HL-60/S4 (cell line): ENCODE measurements at regions not wholly inside any gene's neighbourhood (a gene's known extent, or its start where the extent isn't known, plus 50 kb on each side); places are given as distances from the start of the nearest gene placed in this dataset.

Experiments used
- in situ Hi-C: fragments of 300-500 bp; cut with MboI; formaldehyde crosslinking; loops from 2 replicates; pipeline ENCODE4 v1.14.3; 2022; ENCODE audit warnings: low sequenced_read_pairs

- in situ Hi-C loops, result no loop called here
Observed at GRCh38 chr12:92539976-92540781, 162.6 kb upstream of the PLEKHG7 start.

DNA sequence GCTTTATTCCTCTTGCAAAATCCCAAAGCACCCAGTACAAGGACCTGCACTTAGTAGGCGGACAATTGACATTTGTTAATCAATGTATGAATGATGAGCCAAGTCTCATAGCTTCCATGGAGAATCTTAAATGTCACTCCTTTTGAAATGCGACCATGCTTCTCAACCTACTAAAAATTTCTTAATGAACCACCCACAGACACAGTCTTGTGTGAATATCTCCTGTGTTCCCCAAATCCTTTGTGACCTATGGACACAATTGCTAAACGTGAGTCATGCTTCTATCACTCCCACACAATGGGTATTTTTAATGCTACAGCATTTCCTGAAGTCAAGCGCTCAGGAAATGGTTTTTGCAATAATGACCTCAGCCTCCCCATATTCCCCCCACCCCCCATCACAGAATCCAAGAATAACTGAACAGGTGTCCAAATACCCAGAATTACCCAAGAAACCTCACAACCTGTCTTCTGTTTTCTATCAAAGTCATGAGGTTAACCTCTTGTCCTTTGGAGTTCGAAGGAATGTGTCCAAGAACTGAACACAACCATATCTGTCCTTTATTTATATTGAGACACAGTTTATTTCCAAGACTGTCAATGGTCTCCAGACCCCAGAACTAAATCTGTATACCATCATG, 163.6 kb upstream of the PLEKHG7 start:
- in situ Hi-C loops, result no loop called here

DNA sequence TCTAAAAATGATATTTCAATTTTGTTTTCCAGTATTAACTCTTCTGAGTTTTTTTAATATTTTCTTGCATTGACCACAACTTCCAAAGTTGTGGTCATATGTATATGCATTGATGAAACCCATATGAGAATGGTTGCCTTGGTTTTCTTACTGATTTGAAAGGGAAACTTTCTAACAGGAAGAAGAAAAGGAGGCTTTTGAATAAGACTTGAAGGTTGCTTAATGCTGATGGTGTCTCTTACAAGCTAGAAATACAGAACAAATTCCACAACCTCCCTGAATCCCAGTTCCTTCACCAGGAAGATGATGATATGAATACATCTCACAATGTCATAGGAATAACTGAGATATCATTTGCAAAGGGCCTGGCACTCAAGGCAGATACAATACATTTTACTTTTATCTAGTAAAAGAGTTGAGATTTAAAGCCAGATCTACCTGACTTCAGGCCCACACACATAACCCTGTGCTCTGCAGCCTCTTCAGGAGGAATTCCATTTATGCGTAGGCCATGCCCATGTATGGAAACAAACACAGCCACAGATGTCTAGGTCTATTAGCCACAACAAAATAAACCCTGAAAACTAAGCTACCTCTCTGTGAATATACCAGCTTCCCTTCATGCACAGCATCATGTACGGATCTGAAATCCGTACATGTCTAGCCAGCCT, 165.4 kb upstream of the PLEKHG7 start:
- in situ Hi-C loops, result no loop called here

- in situ Hi-C loops, result no loop called here
Observed at GRCh38 chr12:92535961-92536360, 166.8 kb upstream of the PLEKHG7 start.

GRCh38 chr12:92533280-92533890, 169.4 kb upstream of the PLEKHG7 start:
- in situ Hi-C loops, result no loop called here

DNA sequence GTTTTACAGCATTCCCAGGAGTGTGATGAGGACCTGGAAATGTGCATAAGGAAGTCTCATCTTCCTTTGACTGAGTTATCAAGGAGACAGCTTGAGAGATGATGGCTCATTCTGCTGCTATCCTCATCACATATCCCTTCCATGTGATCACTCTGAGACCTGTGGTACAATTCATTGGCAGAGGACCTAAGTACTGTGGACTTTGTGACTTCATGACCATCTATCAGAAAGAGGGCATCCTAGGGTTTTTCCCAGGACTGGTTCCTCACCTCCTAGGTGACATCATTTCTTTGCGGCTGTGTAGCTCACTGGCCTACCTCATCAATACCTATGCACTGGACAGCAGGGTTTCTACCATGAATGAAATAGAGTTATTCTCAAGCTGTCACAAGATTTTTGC, 172.1 kb upstream of the PLEKHG7 start:
- in situ Hi-C loops, result no loop called here

DNA sequence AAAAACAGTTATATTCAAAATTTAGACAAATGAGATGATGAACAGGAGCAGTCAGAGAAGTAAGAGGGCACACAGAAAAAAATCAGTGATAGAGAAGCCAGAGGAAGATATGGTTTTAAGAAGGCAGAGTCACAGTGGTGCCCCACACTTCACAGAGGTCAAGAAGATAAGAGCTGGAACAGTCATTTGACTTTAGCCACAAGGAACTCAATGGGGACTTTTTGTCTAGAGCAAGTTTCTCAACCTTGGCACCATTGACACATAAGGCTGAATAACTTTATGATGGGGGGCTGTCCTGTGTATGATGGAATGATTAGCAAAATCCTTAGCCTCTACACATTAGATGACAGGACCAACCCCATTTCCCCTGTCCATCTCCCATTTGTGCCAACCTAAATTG, 172.8 kb upstream of the PLEKHG7 start:
- in situ Hi-C loops, result no loop called here

DNA sequence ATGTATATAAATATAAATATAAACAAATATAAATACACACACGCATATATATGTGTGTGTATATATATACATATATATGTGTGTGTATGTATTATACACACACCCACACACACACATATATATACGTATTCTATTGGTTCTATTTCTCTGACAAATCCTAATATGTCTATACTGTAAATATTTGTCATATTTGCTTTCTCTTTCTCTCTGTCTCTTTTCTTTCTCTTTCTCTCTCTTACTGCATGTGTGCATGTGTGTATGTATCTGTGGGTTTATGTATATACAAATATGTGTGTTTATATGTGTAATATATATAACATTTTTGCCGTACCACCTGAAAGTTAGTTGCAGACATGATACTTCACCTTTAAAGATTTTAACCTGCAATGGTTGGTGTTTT, 174.2 kb upstream of the PLEKHG7 start:
- in situ Hi-C loops, result no loop called here

DNA sequence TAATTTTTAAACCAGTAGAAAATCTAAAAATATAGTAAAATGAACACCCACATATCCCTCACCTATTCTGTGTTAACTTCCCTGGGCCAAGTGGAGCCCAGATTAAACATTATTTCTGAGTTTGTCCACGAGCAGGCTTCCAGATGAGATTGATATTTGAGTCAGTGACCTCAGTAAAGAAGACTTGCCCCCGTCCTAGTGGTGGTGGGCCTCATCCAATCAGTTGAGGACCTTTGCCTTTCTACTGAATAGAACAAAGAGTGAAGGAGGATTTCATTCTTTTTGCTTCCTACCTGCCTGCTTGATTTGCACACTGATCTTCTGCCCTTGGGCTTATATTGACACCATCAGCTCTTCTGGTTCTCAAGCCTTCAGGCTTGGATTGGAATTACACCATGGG, 174.7 kb upstream of the PLEKHG7 start:
- in situ Hi-C loops, result no loop called here

DNA sequence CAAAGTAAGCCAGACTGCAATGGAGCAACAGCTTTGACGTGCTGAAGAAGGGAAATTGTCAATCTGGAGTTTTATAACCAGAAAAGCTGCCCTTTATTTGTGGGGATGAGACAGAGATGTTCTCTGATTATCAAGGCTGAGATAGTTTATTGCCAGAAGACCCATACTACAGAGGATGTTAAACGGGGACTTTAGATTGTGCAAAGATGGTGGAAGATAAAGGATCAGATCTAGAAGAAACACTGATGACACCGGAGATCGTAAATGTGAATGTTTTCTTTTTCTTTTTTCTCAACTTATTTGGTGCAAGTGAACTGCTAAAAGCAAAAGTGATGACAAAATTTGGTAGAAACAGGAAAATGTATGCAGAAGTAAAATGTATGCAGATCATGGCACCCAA, 178.3 kb upstream of the PLEKHG7 start:
- in situ Hi-C loops, result no loop called here

DNA sequence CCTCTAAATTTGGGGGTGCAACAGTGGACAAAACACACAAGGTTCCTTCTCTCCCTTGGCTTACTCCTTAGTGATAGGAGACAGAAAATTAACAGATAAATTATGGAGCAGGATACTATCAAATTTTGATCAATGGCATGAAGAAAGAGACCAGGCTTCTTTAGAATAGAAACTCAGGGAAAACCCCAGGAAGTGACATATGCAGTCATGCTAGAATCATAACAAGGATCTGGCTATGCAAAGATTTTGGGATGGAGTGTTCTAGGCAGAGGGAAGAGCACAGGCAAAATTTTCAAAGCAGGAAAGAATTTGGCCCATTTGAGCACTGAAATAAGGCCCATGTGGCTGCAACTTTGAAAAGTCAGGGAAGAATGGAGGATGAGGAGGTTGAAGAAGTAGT, 182.3 kb upstream of the PLEKHG7 start:
- in situ Hi-C loops, result no loop called here

DNA sequence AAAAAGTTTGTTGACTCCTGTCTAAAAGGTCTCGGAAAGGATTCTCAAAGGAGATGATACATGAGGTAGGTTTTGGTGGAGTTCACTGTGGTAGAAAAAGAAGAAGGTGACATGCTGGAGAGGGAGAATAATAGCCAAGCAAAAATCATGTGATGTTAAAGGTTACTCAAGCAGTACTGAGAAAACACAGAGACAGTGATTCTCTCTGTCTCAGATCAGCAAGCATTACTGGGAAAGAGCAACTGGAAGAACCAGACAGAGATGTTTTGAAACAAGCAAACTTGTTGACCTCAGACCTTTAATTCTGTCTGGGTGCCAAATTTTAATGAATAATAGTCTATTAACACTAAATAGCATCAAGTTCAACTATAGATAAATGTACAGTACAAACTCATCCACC, 183.5 kb upstream of the PLEKHG7 start:
- in situ Hi-C loops, result no loop called here

GRCh38 chr12:92518071-92518470, 184.7 kb upstream of the PLEKHG7 start:
- in situ Hi-C loops, result no loop called here

GRCh38 chr12:92516277-92516600, 186.6 kb upstream of the PLEKHG7 start:
- in situ Hi-C loops, result no loop called here

DNA sequence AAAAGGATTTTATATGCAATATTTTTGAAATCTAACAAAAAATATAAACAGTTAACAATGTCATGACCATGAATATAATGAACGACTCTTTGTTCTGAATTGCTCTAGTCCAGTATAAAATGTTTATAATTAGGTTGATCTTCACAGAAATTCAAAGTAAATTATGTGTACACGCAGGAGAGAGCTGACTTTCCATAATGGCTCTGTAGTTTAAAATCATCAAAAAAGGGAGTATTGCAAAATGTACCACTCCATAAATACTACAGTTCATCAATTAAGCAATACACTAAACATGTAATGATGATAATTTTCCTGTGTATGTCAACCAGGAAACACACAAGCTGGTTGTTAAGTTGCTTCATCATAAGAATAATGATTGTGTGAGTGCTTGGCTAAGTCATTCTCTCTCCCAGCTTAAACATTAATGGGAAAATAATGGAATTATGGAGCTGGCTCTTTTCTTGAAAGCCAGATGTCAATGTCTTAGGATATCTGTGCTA, 189.5 kb upstream of the PLEKHG7 start:
- in situ Hi-C loops, result no loop called here

GRCh38 chr12:92511786-92512185, 191.0 kb upstream of the PLEKHG7 start:
- in situ Hi-C loops, result no loop called here

DNA sequence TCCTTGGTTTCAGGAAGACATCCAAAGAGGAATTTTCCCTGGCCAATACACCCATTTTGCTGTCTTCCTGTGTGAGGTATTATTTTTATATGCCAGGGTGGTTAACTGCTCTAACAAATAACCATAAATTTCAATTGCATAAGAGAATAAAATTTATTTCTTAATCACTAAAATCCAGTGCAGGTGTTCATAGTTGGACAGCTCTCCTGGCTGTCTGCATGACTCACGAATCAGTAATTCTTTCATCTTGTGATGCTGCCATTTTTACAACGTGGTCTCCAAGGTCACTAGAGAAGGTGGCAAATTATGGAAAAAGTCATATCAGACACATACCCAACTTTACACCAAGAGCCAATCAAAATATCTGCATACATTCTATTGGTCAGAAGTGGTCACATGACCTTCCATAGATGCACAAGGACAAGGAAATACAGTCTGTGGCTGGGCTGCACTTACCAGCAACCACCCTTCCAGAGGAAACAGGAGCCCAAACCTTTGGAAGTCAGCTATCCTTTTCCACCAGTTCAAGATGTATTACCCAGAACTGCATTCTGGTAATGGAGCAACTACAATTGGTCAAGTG, 193.5 kb upstream of the PLEKHG7 start:
- in situ Hi-C loops, result no loop called here

DNA sequence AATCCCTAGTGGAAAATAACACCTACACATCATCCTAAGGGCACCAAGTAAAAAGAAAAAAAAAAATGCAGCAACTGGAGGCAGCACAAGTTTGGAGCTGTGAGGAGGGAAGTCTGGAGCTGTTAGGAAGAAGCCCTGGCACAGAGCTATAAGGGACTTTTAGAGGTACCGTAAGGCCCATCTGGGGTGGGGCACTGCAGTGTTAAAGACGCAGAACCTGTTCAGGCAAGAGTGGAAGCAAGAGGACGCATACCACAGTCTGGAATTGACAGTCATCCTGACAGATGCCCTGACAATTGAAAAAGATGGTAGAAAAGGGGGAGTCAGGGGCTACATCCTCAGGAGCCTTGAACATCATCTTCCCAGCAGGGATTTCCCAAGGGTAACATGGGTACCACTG, 195.9 kb upstream of the PLEKHG7 start:
- in situ Hi-C loops, result no loop called here

DNA sequence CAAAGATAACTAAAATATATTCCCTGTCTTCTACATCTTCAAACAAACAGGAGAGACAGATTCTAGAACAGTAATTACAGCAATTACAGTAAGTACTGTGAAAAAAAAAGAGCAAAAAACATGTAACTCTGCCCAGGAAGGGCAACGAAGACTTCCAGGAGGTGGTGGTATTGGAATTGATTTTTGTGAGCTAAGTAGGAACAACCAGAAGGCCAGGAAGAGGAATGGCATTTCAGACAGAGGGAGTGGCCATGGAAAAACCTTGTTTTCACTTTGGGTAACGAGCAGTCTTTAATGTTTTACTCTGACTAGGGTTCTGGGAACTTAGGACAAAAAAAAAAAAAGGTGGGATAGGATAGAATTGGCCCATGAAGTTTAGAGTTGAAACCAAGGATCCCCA, 196.3 kb upstream of the PLEKHG7 start:
- in situ Hi-C loops, result no loop called here

DNA sequence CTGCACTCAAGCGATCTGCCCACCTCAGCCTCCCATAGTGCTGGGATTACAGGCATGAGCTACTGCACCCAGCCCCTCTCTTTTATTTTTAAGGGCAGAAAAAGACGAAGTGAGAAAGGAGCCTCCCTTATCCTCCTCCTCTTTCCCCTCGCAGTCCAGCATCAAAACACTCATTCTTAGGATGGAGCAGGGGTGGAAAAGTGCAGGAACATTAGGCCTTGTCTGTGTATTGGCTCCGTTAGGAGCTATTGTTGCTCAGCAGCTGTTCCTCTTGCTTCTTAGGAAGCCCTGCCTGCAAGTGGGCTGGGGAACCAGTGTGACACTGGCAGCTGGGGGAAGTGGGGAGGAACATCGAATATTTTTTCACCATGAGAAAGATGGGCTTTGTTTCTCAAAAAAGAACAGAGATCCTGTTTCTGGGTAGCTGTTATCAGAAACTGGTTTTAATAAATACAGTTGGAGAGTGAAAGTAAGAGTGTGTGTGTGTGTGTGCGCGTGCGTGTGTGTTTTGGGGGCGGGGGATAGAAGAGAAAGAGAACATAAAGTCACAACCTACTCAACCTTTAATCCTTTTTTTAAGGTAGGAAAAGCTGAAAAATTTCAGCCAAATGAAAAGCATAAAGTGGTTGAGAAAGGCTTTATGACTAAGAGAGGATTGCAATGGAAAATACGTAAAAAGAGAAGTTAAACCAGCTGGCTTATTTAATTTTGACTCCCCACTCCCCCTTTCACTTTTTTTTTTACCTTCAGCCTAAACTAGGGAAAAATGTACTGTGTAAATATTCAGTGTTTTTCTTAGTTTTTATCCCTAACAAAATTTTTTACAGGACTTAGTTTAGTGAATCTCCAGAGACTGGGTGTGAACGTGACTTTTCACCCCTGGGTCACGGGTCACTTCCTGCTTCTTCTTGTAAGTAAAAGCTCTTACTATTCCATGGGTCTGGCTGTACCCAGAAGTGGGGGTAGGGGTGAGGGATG, 197.2 kb upstream of the PLEKHG7 start:
- in situ Hi-C loops, result no loop called here
